Osteocyte (in vitro differentiated cells): ENCODE measurements at regions not wholly inside any gene's neighbourhood (a gene's known extent, or its start where the extent isn't known, plus 50 kb on each side); places are given as distances from the start of the nearest gene placed in this dataset.

Source experiments
- DNase-seq: peaks from one replicate; pipeline ENCODE4 v3.0.0; 2021; ENCODE audit warnings: mixed read lengths; ENCODE audit not compliant: unreplicated experiment; ENCODE audit errors: extremely low spot score
- H3K27ac Mint-ChIP-seq: one replicate; pipeline ENCODE4 v1.8.0; 2021; ENCODE audit warnings: mild to moderate bottlenecking, mixed read lengths; ENCODE audit not compliant: unreplicated experiment
- H3K27me3 Mint-ChIP-seq: one replicate; pipeline ENCODE4 v1.8.0; 2021; ENCODE audit warnings: mixed read lengths; ENCODE audit not compliant: unreplicated experiment
- H3K36me3 Mint-ChIP-seq: one replicate; pipeline ENCODE4 v1.8.0; 2021; ENCODE audit warnings: mixed read lengths; ENCODE audit not compliant: unreplicated experiment
- H3K4me1 Mint-ChIP-seq: one replicate; pipeline ENCODE4 v1.8.0; 2021; ENCODE audit warnings: mixed read lengths; ENCODE audit not compliant: unreplicated experiment
- H3K4me3 Mint-ChIP-seq: one replicate; pipeline ENCODE4 v1.8.0; 2021; ENCODE audit warnings: mild to moderate bottlenecking, moderate library complexity, mixed read lengths; ENCODE audit not compliant: unreplicated experiment
- H3K9me3 Mint-ChIP-seq: one replicate; pipeline ENCODE4 v1.8.0; 2021; ENCODE audit warnings: mixed read lengths; ENCODE audit not compliant: unreplicated experiment
- TF ChIP-seq, protein P1 (sequence below): fragments of 200-600 bp; sonication (generic); IDR thresholded peaks from 2 replicates; pipeline ENCODE4 v1.5.0; 2021; ENCODE audit warnings: antibody characterized with exemption, mild to moderate bottlenecking, moderate library complexity

DNA sequence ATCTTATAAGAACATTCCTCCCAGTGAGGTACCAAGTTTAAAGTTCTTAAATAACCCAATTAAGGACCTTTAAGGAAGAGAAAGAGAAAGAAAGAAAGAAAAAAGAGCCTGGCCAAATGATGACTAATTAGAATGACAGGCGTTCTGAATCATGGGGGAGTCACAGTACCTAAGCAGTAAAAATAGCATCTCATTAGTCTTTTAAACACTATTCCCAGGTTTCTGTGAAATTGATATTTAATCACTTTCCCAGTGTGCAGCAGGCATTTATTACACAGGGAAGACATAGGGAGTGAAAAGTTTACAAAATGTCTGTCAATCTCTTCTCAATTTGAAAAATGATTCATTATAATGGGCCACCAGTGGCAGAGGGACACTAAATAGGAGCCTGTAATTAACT is 251.4 kb upstream of the MANEA start:
- Mint-ChIP-seq H3K4me3 (no peak overlapping the region), H3K27me3 (no peaks in the 10 kb centered on the region), H3K4me1 (no peaks in the 10 kb centered on the region), H3K27ac (no peak overlapping the region), H3K36me3 (no peaks in the 10 kb centered on the region), H3K9me3 (no peaks in the 10 kb centered on the region)
- TF ChIP-seq, protein P1, sequence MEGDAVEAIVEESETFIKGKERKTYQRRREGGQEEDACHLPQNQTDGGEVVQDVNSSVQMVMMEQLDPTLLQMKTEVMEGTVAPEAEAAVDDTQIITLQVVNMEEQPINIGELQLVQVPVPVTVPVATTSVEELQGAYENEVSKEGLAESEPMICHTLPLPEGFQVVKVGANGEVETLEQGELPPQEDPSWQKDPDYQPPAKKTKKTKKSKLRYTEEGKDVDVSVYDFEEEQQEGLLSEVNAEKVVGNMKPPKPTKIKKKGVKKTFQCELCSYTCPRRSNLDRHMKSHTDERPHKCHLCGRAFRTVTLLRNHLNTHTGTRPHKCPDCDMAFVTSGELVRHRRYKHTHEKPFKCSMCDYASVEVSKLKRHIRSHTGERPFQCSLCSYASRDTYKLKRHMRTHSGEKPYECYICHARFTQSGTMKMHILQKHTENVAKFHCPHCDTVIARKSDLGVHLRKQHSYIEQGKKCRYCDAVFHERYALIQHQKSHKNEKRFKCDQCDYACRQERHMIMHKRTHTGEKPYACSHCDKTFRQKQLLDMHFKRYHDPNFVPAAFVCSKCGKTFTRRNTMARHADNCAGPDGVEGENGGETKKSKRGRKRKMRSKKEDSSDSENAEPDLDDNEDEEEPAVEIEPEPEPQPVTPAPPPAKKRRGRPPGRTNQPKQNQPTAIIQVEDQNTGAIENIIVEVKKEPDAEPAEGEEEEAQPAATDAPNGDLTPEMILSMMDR = no peak
- DNase-seq = no peak

DNA sequence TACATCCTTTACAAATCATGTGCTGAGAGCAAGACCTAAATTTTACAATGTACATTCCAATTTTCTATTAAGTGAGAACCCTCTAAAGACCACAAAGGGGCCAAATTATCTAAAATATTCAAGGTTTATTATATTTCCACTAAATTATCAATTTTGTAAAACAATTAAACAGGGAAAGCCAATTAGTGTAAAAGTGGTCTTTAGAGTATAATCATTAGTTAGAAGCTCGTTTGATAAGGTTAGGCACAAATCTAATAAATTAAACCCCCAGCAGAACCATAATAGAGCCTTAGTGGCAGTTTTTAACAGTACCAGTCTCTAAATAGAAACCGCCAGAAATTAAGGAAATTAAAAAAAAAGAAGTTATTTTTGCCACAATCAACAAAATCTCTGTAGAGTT is 249.1 kb upstream of the MANEA start:
- no peak for DNase-seq
- TF ChIP-seq, protein P1 = no peak
- no peaks in the 10 kb centered on the region for H3K36me3 Mint-ChIP-seq
- no peak overlapping the region for H3K27ac Mint-ChIP-seq
- H3K9me3 Mint-ChIP-seq = no peaks in the 10 kb centered on the region
- no peaks in the 10 kb centered on the region for H3K27me3 Mint-ChIP-seq
- no peaks in the 10 kb centered on the region for H3K4me1 Mint-ChIP-seq
- H3K4me3 Mint-ChIP-seq = no peak overlapping the region

DNA sequence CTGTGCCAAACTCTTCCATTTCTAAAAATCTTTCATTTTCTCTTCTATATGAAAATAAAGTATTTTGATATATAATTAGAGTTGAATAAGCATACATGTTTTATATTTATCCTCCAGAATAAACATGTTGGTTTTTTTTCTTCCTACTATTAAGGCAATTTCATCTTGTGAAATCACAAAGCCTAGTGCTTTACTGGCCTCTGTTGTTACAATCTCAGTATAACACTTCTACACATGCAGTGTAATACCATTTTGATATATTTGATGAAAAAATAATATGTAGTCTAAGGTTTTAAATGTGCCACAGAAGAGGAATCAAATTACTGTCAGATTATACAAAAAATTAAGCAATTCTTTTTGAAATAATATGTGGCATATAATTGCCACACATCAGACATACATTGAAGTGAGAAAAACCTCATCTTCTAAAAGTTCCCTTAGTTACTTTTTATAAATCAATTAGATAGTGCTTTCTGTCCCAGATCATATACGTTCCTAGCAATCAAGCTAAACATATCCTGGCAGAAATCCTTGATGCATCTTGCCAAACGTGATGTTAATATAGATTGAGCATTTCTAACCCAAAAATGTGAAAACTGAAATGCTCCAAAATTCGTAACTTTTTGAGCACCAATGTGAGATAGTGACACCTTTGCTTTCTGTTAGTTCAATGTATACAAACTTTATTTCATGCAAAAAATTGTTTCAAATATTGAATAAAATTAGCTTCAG is 225.1 kb upstream of the MANEA start:
- H3K27ac Mint-ChIP-seq = no peak overlapping the region
- no peaks in the 10 kb centered on the region for H3K4me1 Mint-ChIP-seq
- TF ChIP-seq, protein P1 = no peak
- DNase-seq = no peak
- H3K4me3 Mint-ChIP-seq = no peak overlapping the region
- no peaks in the 10 kb centered on the region for H3K36me3 Mint-ChIP-seq
- H3K27me3 Mint-ChIP-seq = no peaks in the 10 kb centered on the region
- no peaks in the 10 kb centered on the region for H3K9me3 Mint-ChIP-seq

DNA sequence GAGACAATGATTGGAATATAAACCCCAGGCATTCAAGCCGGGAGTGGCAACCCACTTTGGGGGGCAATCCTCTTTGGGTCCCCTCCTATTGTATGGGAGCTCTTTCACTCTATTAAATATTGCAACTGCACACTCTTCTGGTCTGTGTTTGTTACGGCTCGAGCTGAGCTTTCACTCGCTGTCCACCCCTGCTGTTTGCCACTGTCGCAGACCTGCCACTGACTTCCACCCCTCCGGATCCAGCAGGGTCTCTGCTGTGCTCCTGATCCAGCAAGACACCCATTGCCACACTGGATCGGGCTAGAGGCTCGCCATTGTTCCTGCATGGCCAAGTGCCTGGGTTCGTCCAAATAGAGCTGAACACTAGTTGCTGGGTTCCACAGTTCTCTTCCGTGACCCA is 222.8 kb upstream of the MANEA start:
- H3K36me3 Mint-ChIP-seq = no peaks in the 10 kb centered on the region
- H3K27me3 Mint-ChIP-seq = no peaks in the 10 kb centered on the region
- no peak overlapping the region for H3K4me3 Mint-ChIP-seq
- no peaks in the 10 kb centered on the region for H3K9me3 Mint-ChIP-seq
- no peak overlapping the region for H3K27ac Mint-ChIP-seq
- no peaks in the 10 kb centered on the region for H3K4me1 Mint-ChIP-seq
- DNase-seq = no peak
- TF ChIP-seq, protein P1 = no peak

DNA sequence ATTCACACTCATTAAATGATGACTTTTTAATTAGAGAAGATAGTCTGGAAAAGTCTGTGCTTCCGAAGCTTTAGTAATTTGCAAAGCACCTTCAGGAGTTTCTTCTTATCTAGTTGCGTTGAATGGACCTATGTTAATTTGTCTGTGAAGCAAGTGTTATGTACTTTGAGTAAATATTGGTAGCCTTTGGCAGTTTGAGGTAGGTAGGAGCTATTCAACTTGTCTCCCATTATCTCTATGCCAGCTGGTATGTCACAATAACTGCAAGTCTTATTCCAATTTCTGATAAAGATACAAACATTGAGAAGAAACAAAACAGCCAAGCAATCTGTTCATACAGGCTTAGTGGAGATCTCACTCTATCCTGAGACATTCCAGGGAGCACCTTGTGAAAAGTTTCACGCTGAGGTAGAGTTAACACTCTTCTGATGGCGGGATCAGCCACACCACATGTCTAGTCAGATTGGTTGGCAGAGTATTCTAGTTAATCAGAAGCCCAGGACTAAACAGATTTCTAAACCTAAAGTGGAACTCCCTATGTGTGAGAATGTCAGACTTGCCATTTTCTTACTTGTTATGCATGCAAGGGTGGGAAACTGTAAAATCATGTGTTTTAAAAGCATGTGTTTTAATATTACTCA is 219.8 kb upstream of the MANEA start:
- Mint-ChIP-seq H3K9me3 (no peaks in the 10 kb centered on the region), H3K4me1 (no peaks in the 10 kb centered on the region), H3K4me3 (no peak overlapping the region), H3K27ac (no peak overlapping the region), H3K36me3 (no peaks in the 10 kb centered on the region), H3K27me3 (peaks cover 2% of the 10 kb centered on the region)
- no peak for DNase-seq
- TF ChIP-seq, protein P1 = no peak
